Common myeloid progenitor, CD34-positive (primary cell): ENCODE measurements at regions not wholly inside any gene's neighbourhood (a gene's known extent, or its start where the extent isn't known, plus 50 kb on each side); places are given as distances from the start of the nearest gene placed in this dataset.
A peak's percentile ranks its signal among the peaks of the same experiment; 100 is the strongest.

Experiments used
- CTCF ChIA-PET: fragments of 350-600 bp; sonication (Branson Sonifier 250); formaldehyde crosslinking; loops from one replicate; lab custom pipeline; 2021; ENCODE audit warnings: antibody characterized with exemption; lab: Charles Lee
- POLR2A ChIA-PET: fragments of 350-600 bp; sonication (Branson Sonifier 250); formaldehyde crosslinking; loops from one replicate; lab custom pipeline; 2021; ENCODE audit warnings: antibody characterized with exemption; lab: Charles Lee
- DNase-seq, 3 donors: peaks; one replicate each; pipeline versions ENCODE4 v3.0.0 to v3.0.0-alpha.2; 2013
- H3K27ac ChIP-seq, 2 experiments: 1 replicate in 1 of 2; 2 replicates in 1 of 2; pipeline ENCODE4 v1.7.0; 2013; ENCODE audit warnings: inconsistent platforms in 2 of 2, low read length in 2 of 2, mild to moderate bottlenecking in 2 of 2, low read depth in 1 of 2, moderate library complexity in 1 of 2; ENCODE audit not compliant: severe bottlenecking in 2 of 2, insufficient read depth in 1 of 2, poor library complexity in 1 of 2
- H3K27me3 ChIP-seq, 5 experiments: replicated peaks in 2 of 5; 1 replicate in 3 of 5; 2 replicates in 2 of 5; pipeline versions ENCODE4 v1.6.1 to v1.7.0; 2013; ENCODE audit warnings: low read length in 4 of 5, mild to moderate bottlenecking in 2 of 5, moderate library complexity in 2 of 5, inconsistent platforms in 1 of 5; ENCODE audit not compliant: insufficient read depth in 5 of 5, control insufficient read depth in 4 of 5
- H3K36me3 ChIP-seq, 4 experiments: 1 replicate in 2 of 4; 2 replicates in 2 of 4; pipeline versions ENCODE4 v1.6.1 to v1.7.0; 2013; ENCODE audit warnings: low read length in 3 of 4, control low read depth in 1 of 4, mild to moderate bottlenecking in 1 of 4; ENCODE audit not compliant: control insufficient read depth in 4 of 4, insufficient read depth in 4 of 4
- H3K4me1 ChIP-seq, 4 experiments: 1 replicate in 3 of 4; 2 replicates in 1 of 4; pipeline versions ENCODE4 v1.6.1 to v1.7.1; 2013; ENCODE audit warnings: low read length in 3 of 4, mild to moderate bottlenecking in 3 of 4, control low read depth in 1 of 4, inconsistent platforms in 1 of 4, moderate library complexity in 1 of 4; ENCODE audit not compliant: control insufficient read depth in 4 of 4, insufficient read depth in 4 of 4; ENCODE audit errors: control extremely low read depth in 1 of 4
- H3K4me3 ChIP-seq, 7 experiments: 1 replicate in 4 of 7; 2 replicates in 3 of 7; pipeline versions ENCODE4 v1.5.1 to v1.7.0; 2013; ENCODE audit warnings: mild to moderate bottlenecking in 7 of 7, low read length in 6 of 7, moderate library complexity in 6 of 7, inconsistent platforms in 2 of 7, low read depth in 2 of 7, control low read depth in 1 of 7; ENCODE audit not compliant: insufficient read depth in 4 of 7, control insufficient read depth in 1 of 7; ENCODE audit errors: extremely low read depth in 1 of 7
- H3K9me3 ChIP-seq, 5 experiments: 1 replicate in 4 of 5; 2 replicates in 1 of 5; pipeline versions ENCODE4 v1.6.1 to v1.7.1; 2013; ENCODE audit warnings: low read length in 4 of 5, mild to moderate bottlenecking in 2 of 5, inconsistent platforms in 1 of 5, low read depth in 1 of 5, moderate library complexity in 1 of 5; ENCODE audit not compliant: control insufficient read depth in 4 of 5, insufficient read depth in 2 of 5; ENCODE audit errors: control extremely low read depth in 1 of 5
- WGBS: methylation state at CpG from one replicate; pipeline ENCODE4 v1.1.5; 2013; ENCODE audit not compliant: insufficient coverage; 5-methylcytosine and 5-hydroxymethylcytosine counted together

GRCh38 chr5:125476901-125477585 is 730.6 kb upstream of the ZNF608 start:
- no peak for DNase-seq
- Histone ChIP-seq H3K9me3 (no peaks in the 10 kb centered on the region), H3K36me3 (no peaks in the 10 kb centered on the region), H3K27ac (no peak overlapping the region), H3K4me1 (no peaks in the 10 kb centered on the region), H3K27me3 (no peaks in the 10 kb centered on the region), H3K4me3 (no peak overlapping the region)
- POLR2A ChIA-PET: no interaction called here
- CTCF ChIA-PET: no interaction called here
- WGBS: 100% methylated on average over 3 of the region's 3 CpGs

GRCh38 chr5:125477586-125477975 is 731.1 kb upstream of the ZNF608 start:
- WGBS: no CpG with 5 or more reads among the region's 1 CpG
- H3K27ac ChIP-seq: no peak overlapping the region
- H3K9me3 ChIP-seq: no peaks in the 10 kb centered on the region
- no peak overlapping the region for H3K4me3 ChIP-seq
- H3K36me3 ChIP-seq: no peaks in the 10 kb centered on the region
- H3K4me1 ChIP-seq: no peaks in the 10 kb centered on the region
- CTCF ChIA-PET: no interaction called here
- DNase-seq: no peak
- POLR2A ChIA-PET: no interaction called here
- no peaks in the 10 kb centered on the region for H3K27me3 ChIP-seq

GRCh38 chr5:125478599-125478998 is 732.2 kb upstream of the ZNF608 start:
- POLR2A ChIA-PET: no interaction called here
- Histone ChIP-seq H3K9me3 (no peaks in the 10 kb centered on the region), H3K27ac (no peak overlapping the region), H3K36me3 (no peaks in the 10 kb centered on the region), H3K27me3 (no peaks in the 10 kb centered on the region), H3K4me1 (peaks cover 0 to under 1% (median 0%) of the 10 kb centered on the region in 4 experiments), H3K4me3 (no peak overlapping the region)
- 100% methylated on average over 1 of the region's 4 CpGs for WGBS
- DNase-seq: no peak
- CTCF ChIA-PET: no interaction called here

GRCh38 chr5:125480911-125481310 is 734.5 kb upstream of the ZNF608 start:
- Histone ChIP-seq H3K36me3 (no peaks in the 10 kb centered on the region), H3K27ac (no peak overlapping the region), H3K27me3 (no peaks in the 10 kb centered on the region), H3K4me3 (no peak overlapping the region), H3K9me3 (no peaks in the 10 kb centered on the region), H3K4me1 (peaks cover 0 to 21% (median 13%) of the 10 kb centered on the region in 4 experiments)
- DNase-seq: no peak
- POLR2A ChIA-PET: no interaction called here
- CTCF ChIA-PET: no interaction called here
- 77% methylated on average over 4 of the region's 5 CpGs for WGBS

GRCh38 chr5:125481506-125482465 is 735.3 kb upstream of the ZNF608 start:
- CTCF ChIA-PET: no interaction called here
- H3K27ac ChIP-seq: no peak overlapping the region

GRCh38 chr5:125483609-125484008 is 737.2 kb upstream of the ZNF608 start:
- Histone ChIP-seq H3K4me3 (no peak overlapping the region), H3K36me3 (no peaks in the 10 kb centered on the region), H3K27me3 (no peaks in the 10 kb centered on the region), H3K9me3 (no peaks in the 10 kb centered on the region), H3K4me1 (peaks cover 0 to 21% (median 13%) of the 10 kb centered on the region in 4 experiments), H3K27ac (no peak overlapping the region)
- DNase-seq: no peak
- ChIA-PET POLR2A (no interaction called here), CTCF (no interaction called here)
- 100% methylated on average over 1 of the region's 1 CpG for WGBS

More at GRCh38 chr5:125481506-125482465, 735.3 kb upstream of the ZNF608 start:
- no peaks in the 10 kb centered on the region for H3K27me3 ChIP-seq
- no peaks in the 10 kb centered on the region for H3K36me3 ChIP-seq
- H3K9me3 ChIP-seq: no peaks in the 10 kb centered on the region
- POLR2A ChIA-PET: no interaction called here
- 97% methylated on average over 3 of the region's 7 CpGs for WGBS
- no peak for DNase-seq
- H3K4me1 ChIP-seq: peaks cover 0 to 21% (median 13%) of the 10 kb centered on the region in 4 experiments
- no peak overlapping the region for H3K4me3 ChIP-seq

- peak; percentile 11 to 71 (median 59) for DNase-seq
- Histone ChIP-seq H3K4me3 (peak overlapping the region in 3 of 7 experiments; percentile 20 to 53 (median 48)), H3K27ac (no peak overlapping the region), H3K9me3 (no peaks in the 10 kb centered on the region), H3K27me3 (no peaks in the 10 kb centered on the region), H3K36me3 (no peaks in the 10 kb centered on the region), H3K4me1 (peaks cover 0 to 21% (median 13%) of the 10 kb centered on the region in 4 experiments)
- no CpG with 5 or more reads among the region's 3 CpGs for WGBS
- CTCF ChIA-PET: no interaction called here
- POLR2A ChIA-PET: no interaction called here
These were observed 737.9 kb upstream of the ZNF608 start for GRCh38 chr5:125484272-125484741.
